ENCODE measurements at regions not wholly inside any gene's neighbourhood (a gene's known extent, or its start where the extent isn't known, plus 50 kb on each side); places are given as distances from the start of the nearest gene placed in this dataset.

DNA sequence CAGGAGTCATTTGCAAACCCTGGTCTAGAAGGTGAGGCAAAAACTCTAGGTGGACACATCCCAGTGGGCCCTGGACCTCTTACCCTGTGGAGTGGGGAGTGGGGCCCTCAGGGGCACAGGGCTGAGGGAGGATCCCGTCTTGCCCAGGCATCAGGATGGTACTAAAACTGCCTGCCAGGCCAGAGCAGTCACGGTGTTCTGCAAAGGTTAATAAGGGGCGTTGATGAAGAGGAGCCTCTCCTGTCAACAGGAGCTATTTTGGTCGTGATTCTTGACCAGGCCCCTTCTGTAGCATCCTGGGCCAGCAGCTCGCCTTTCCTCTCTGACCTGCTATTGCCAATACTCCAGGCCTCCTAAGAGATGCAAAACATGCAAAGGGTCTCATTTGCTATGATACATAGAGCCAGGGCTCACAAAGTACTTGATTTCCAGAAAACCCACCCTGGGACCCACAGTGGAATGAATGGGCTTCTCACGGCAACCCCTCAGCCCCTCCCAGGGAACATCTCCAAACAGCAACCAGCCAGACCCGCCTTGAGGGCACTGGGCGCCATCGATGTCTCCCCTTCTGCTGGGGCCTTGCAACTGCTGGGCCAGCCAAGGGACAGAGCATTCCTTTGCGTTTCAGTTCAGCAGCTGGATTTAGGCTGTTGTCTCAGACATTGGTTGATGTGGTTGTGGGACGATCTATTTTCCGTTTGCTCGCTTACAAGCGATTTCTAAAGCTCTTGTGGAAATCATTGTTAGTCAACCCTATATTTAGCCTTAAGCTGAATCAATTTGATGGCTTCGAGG, 111.1 kb downstream of the PDCL3 start:
- no peaks in the 10 kb centered on the region for H3K36me3 ChIP-seq (replicated peaks in 1 of 2; ENCODE audit: control extremely low read depth in 1 of 2, control insufficient read depth in 1 of 2, extremely low read depth in 1 of 2, insufficient read depth in 2 of 2, low read length in 1 of 2)
- ATAC-seq (ENCODE audit: low read depth) (no peak), DNase-seq (no peak)
- no peak overlapping the region for H3K4me2 ChIP-seq (replicated peaks; ENCODE audit: low read depth, low read length, poor library complexity, severe bottlenecking)
- ChIA-PET CTCF (no interaction called here), POLR2A (no interaction called here)
- peaks cover 24% of the 10 kb centered on the region for H3K27me3 Mint-ChIP-seq
- no peaks in the 10 kb centered on the region for H3K4me1 ChIP-seq (ENCODE audit: control insufficient read depth in 2 of 2, insufficient read depth in 2 of 2, low read length in 2 of 2)
- no peak overlapping the region for H3K27ac ChIP-seq (ENCODE audit: low read length in 2 of 2)
- intact Hi-C loops (cut with micrococcal nuclease), result no loop called here
- no peaks in the 10 kb centered on the region for H3K79me2 ChIP-seq (ENCODE audit: control insufficient read depth, insufficient read depth, low read length)
- no peak overlapping the region for H3K4me3 Mint-ChIP-seq
- H3K9me3 ChIP-seq (ENCODE audit: control extremely low read depth in 1 of 3, control insufficient read depth in 2 of 3, insufficient read depth in 1 of 3, low read length in 2 of 3), result no peaks in the 10 kb centered on the region
- H3K27ac Mint-ChIP-seq, result no peak overlapping the region
- no peak overlapping the region for H3K4me3 ChIP-seq (ENCODE audit: control extremely low read depth in 1 of 5, extremely low read depth in 1 of 5, insufficient read depth in 1 of 5, low read depth in 2 of 5, low read length in 4 of 5)
- H3K9ac ChIP-seq (ENCODE audit: low read length), result no peak overlapping the region
- TF ChIP-seq CTCF (IDR thresholded peaks at IDR 0.05) (no peak), EZH2 (IDR thresholded peaks at IDR 0.05; ENCODE audit: borderline replicate concordance, insufficient read depth, low read depth, low read length, poor library complexity, severe bottlenecking) (no peak)
- no peaks in the 10 kb centered on the region for H4K20me1 ChIP-seq (ENCODE audit: control insufficient read depth, insufficient read depth, low read length, poor library complexity, severe bottlenecking)
- no peaks in the 10 kb centered on the region for H3K4me1 Mint-ChIP-seq
- H3K27me3 ChIP-seq (replicated peaks in 1 of 4; ENCODE audit: control extremely low read depth in 1 of 4, control insufficient read depth in 3 of 4, insufficient read depth in 4 of 4, low read length in 3 of 4), result no peaks in the 10 kb centered on the region
- no peak overlapping the region for H2AFZ ChIP-seq (ENCODE audit: insufficient read depth, low read depth, low read length, poor library complexity, severe bottlenecking)
- WGBS (ENCODE audit: insufficient coverage), result 95% methylated on average over 8 of the region's 15 CpGs
- H3K9me3 Mint-ChIP-seq (ENCODE audit: insufficient read depth), result no peaks in the 10 kb centered on the region

GRCh38 chr2:100674666-100675065, 111.9 kb downstream of the PDCL3 start:
- Histone ChIP-seq H3K4me3 (ENCODE audit: control extremely low read depth in 1 of 5, extremely low read depth in 1 of 5, insufficient read depth in 1 of 5, low read depth in 2 of 5, low read length in 4 of 5) (no peak overlapping the region), H3K27ac (ENCODE audit: low read length in 2 of 2) (no peak overlapping the region), H3K4me2 (replicated peaks; ENCODE audit: low read depth, low read length, poor library complexity, severe bottlenecking) (no peak overlapping the region), H3K9me3 (ENCODE audit: control extremely low read depth in 1 of 3, control insufficient read depth in 2 of 3, insufficient read depth in 1 of 3, low read length in 2 of 3) (no peaks in the 10 kb centered on the region), H3K27me3 (replicated peaks in 1 of 4; ENCODE audit: control extremely low read depth in 1 of 4, control insufficient read depth in 3 of 4, insufficient read depth in 4 of 4, low read length in 3 of 4) (peaks cover 0 to 3% (median 0%) of the 10 kb centered on the region in 4 experiments), H4K20me1 (ENCODE audit: control insufficient read depth, insufficient read depth, low read length, poor library complexity, severe bottlenecking) (no peaks in the 10 kb centered on the region), H3K4me1 (ENCODE audit: control insufficient read depth in 2 of 2, insufficient read depth in 2 of 2, low read length in 2 of 2) (no peaks in the 10 kb centered on the region), H3K79me2 (ENCODE audit: control insufficient read depth, insufficient read depth, low read length) (no peaks in the 10 kb centered on the region), H3K36me3 (replicated peaks in 1 of 2; ENCODE audit: control extremely low read depth in 1 of 2, control insufficient read depth in 1 of 2, extremely low read depth in 1 of 2, insufficient read depth in 2 of 2, low read length in 1 of 2) (no peaks in the 10 kb centered on the region), H3K9ac (ENCODE audit: low read length) (no peak overlapping the region), H2AFZ (ENCODE audit: insufficient read depth, low read depth, low read length, poor library complexity, severe bottlenecking) (no peak overlapping the region)
- H3K4me3 Mint-ChIP-seq, result no peak overlapping the region
- H3K4me1 Mint-ChIP-seq, result no peaks in the 10 kb centered on the region
- CTCF ChIA-PET, result no interaction called here
- H3K27me3 Mint-ChIP-seq, result peaks cover 26% of the 10 kb centered on the region
- H3K9me3 Mint-ChIP-seq (ENCODE audit: insufficient read depth), result no peaks in the 10 kb centered on the region
- DNase-seq (no peak), ATAC-seq (ENCODE audit: low read depth) (no peak)
- TF ChIP-seq CTCF (IDR thresholded peaks at IDR 0.05) (no peak), EZH2 (IDR thresholded peaks at IDR 0.05; ENCODE audit: borderline replicate concordance, insufficient read depth, low read depth, low read length, poor library complexity, severe bottlenecking) (no peak)
- POLR2A ChIA-PET, result no interaction called here
- no peak overlapping the region for H3K27ac Mint-ChIP-seq
- intact Hi-C loops (cut with micrococcal nuclease), result no loop called here
- WGBS (ENCODE audit: insufficient coverage), result 96% methylated on average over 10 of the region's 10 CpGs
